Keratinocyte (primary cell): ENCODE measurements at regions not wholly inside any gene's neighbourhood (a gene's known extent, or its start where the extent isn't known, plus 50 kb on each side); places are given as distances from the start of the nearest gene placed in this dataset.

ENCODE experiments used
- DNase-seq: peaks from one replicate; pipeline ENCODE4 v3.0.0-alpha.2; 2011; ENCODE audit warnings: low read depth, missing footprints, low spot score
- FAIRE-seq: peaks from 2 replicates; lab custom pipeline; 2011; peaks lifted over from hg19 to GRCh38; lab: Jason Lieb, UNC
- H2AFZ ChIP-seq: 2 replicates; pipeline ENCODE4 v1.6.0; 2012; ENCODE audit warnings: low read length, control low read depth, inconsistent platforms; ENCODE audit not compliant: control insufficient read depth
- H3K27ac ChIP-seq: 2 replicates; pipeline ENCODE4 v1.5.1; 2011; ENCODE audit warnings: low read length; ENCODE audit not compliant: control insufficient read depth, insufficient read depth
- H3K27me3 ChIP-seq: 3 replicates; pipeline ENCODE4 v1.6.0; 2011; ENCODE audit warnings: low read length; ENCODE audit not compliant: control insufficient read depth, insufficient read depth; ENCODE audit errors: extremely low read depth
- H3K36me3 ChIP-seq, 2 experiments: 2 replicates in 1 of 2; 3 replicates in 1 of 2; pipeline ENCODE4 v1.5.1; 2011; ENCODE audit warnings: low read length in 2 of 2, mild to moderate bottlenecking in 1 of 2; ENCODE audit not compliant: control insufficient read depth in 2 of 2, insufficient read depth in 2 of 2; ENCODE audit errors: extremely low read depth in 1 of 2
- H3K4me1 ChIP-seq: 3 replicates; pipeline ENCODE4 v1.5.1; 2011; ENCODE audit warnings: low read length; ENCODE audit not compliant: control insufficient read depth, insufficient read depth; ENCODE audit errors: extremely low read depth
- H3K4me2 ChIP-seq: 3 replicates; pipeline ENCODE4 v1.6.0; 2011; ENCODE audit warnings: low read depth, low read length; ENCODE audit not compliant: control insufficient read depth, insufficient read depth; ENCODE audit errors: extremely low read depth
- H3K4me3 ChIP-seq, 3 experiments: fragments of 200-600 bp in 1 of 3; sonication (generic) in 1 of 3; 2 replicates in 2 of 3; 3 replicates in 1 of 3; pipeline ENCODE4 v1.5.1; 2011 to 2016; ENCODE audit warnings: low read length in 3 of 3, mild to moderate bottlenecking in 3 of 3, control low read depth in 2 of 3, inconsistent platforms in 1 of 3, low read depth in 1 of 3, mixed read lengths in 1 of 3, mixed run types in 1 of 3, moderate library complexity in 1 of 3; ENCODE audit not compliant: control insufficient read depth in 2 of 3, insufficient read depth in 2 of 3; ENCODE audit errors: extremely low read depth in 1 of 3
- H3K79me2 ChIP-seq: 2 replicates; pipeline ENCODE4 v1.6.0; 2012; ENCODE audit warnings: low read length; ENCODE audit not compliant: control insufficient read depth, insufficient read depth
- H3K9ac ChIP-seq: 3 replicates; pipeline ENCODE4 v1.6.0; 2011; ENCODE audit warnings: low read length; ENCODE audit not compliant: control insufficient read depth, insufficient read depth; ENCODE audit errors: extremely low read depth
- H3K9me1 ChIP-seq: 3 replicates; pipeline ENCODE4 v1.6.0; 2011; ENCODE audit warnings: low read length; ENCODE audit not compliant: control insufficient read depth, insufficient read depth; ENCODE audit errors: extremely low read depth
- H3K9me3 ChIP-seq: 2 replicates; pipeline ENCODE4 v1.5.1; 2012; ENCODE audit warnings: low read depth, low read length; ENCODE audit not compliant: control insufficient read depth
- H4K20me1 ChIP-seq: 3 replicates; pipeline ENCODE4 v1.6.0; 2011; ENCODE audit warnings: low read length; ENCODE audit not compliant: control insufficient read depth, insufficient read depth; ENCODE audit errors: extremely low read depth
- CTCF ChIP-seq, 3 experiments: IDR thresholded peaks in 1 of 3; conservative IDR thresholded peaks in 1 of 3; optimal IDR thresholded peaks in 1 of 3; 2 replicates in 2 of 3; 3 replicates in 1 of 3; pipeline versions ENCODE3 to v1.5.1; 2011; ENCODE audit warnings: low read length in 3 of 3, mild to moderate bottlenecking in 3 of 3, moderate library complexity in 2 of 3, control low read depth in 1 of 3, inconsistent platforms in 1 of 3; ENCODE audit not compliant: insufficient read depth in 2 of 3; ENCODE audit errors: extremely low read depth in 1 of 3
- EZH2 ChIP-seq: IDR thresholded peaks from one replicate; pipeline ENCODE4 v1.6.1; 2012; ENCODE audit warnings: inconsistent platforms, mild to moderate bottlenecking, low read length, moderate library complexity
- dilution Hi-C: fragments of 300-500 bp; cut with MboI; formaldehyde crosslinking; loops from one replicate; pipeline ENCODE4 v1.7.0; 2020; ENCODE audit warnings: low sequenced_read_pairs; ENCODE audit not compliant: extremely low pct_ligation_motif_present

GRCh38 chr4:177511611-177512010, 69.4 kb upstream of the AGA start:
- Histone ChIP-seq H3K9ac (no peak overlapping the region), H3K79me2 (no peaks in the 10 kb centered on the region), H4K20me1 (no peaks in the 10 kb centered on the region), H3K27ac (no peak overlapping the region), H3K9me1 (no peaks in the 10 kb centered on the region), H3K36me3 (no peaks in the 10 kb centered on the region), H3K4me3 (peak overlapping the region in 1 of 3 experiments; percentile 1), H3K4me2 (peak overlapping the region; percentile 65), H3K4me1 (peaks cover 13% of the 10 kb centered on the region), H3K9me3 (no peaks in the 10 kb centered on the region), H2AFZ (peak overlapping the region; percentile 26), H3K27me3 (no peaks in the 10 kb centered on the region)
- peak; percentile 42 for DNase-seq
- dilution Hi-C loops, result no loop called here
- peak; percentile 77 for FAIRE-seq
- no peak for TF ChIP-seq EZH2
- TF ChIP-seq CTCF (optimal IDR thresholded peaks at IDR 0.05 in 1 of 3, IDR thresholded peaks at IDR 0.05 in 1 of 3, conservative IDR thresholded peaks at IDR 0.05 in 1 of 3; ENCODE audit: extremely low read depth in 1 of 3, insufficient read depth in 2 of 3, low read length in 3 of 3), result no peak

GRCh38 chr4:177512646-177513045, 70.4 kb upstream of the AGA start:
- H3K4me1 ChIP-seq, result peaks cover 13% of the 10 kb centered on the region
- no peak overlapping the region for H3K4me3 ChIP-seq
- H3K79me2 ChIP-seq, result no peaks in the 10 kb centered on the region
- H4K20me1 ChIP-seq, result no peaks in the 10 kb centered on the region
- dilution Hi-C loops, result no loop called here
- TF ChIP-seq EZH2 (no peak), CTCF (optimal IDR thresholded peaks at IDR 0.05 in 1 of 3, IDR thresholded peaks at IDR 0.05 in 1 of 3, conservative IDR thresholded peaks at IDR 0.05 in 1 of 3; ENCODE audit: extremely low read depth in 1 of 3, insufficient read depth in 2 of 3, low read length in 3 of 3) (no peak)
- DNase-seq (no peak), FAIRE-seq (no peak)
- no peak overlapping the region for H3K9ac ChIP-seq
- no peak overlapping the region for H3K4me2 ChIP-seq
- H3K9me1 ChIP-seq, result no peaks in the 10 kb centered on the region
- H3K27me3 ChIP-seq, result no peaks in the 10 kb centered on the region
- no peak overlapping the region for H2AFZ ChIP-seq
- H3K27ac ChIP-seq, result no peak overlapping the region
- no peaks in the 10 kb centered on the region for H3K36me3 ChIP-seq
- no peaks in the 10 kb centered on the region for H3K9me3 ChIP-seq
